Gastrocnemius medialis (tissue), 4 donors: ENCODE measurements at regions not wholly inside any gene's neighbourhood (a gene's known extent, or its start where the extent isn't known, plus 50 kb on each side); places are given as distances from the start of the nearest gene placed in this dataset.

ENCODE experiments used
- POLR2A ChIP-seq, 2 donors: fragments of 450-650 bp; IDR thresholded peaks; one replicate each; pipeline ENCODE4 v1.6.1; 2017; ENCODE audit warnings: antibody characterized with exemption in 2 of 2, mild to moderate bottlenecking in 2 of 2, moderate library complexity in 2 of 2
- TF ChIP-seq, protein P1 (sequence below), 5 experiments: fragments of 450-650 bp in 3 of 5; fragments of 200-600 bp in 2 of 5; sonication (generic) in 2 of 5; IDR thresholded peaks in 4 of 5; conservative IDR thresholded peaks in 1 of 5; 1 replicate in 4 of 5; 2 replicates in 1 of 5; pipeline ENCODE4 v1.5.1; 2016 to 2019; ENCODE audit warnings: antibody characterized with exemption in 5 of 5, mild to moderate bottlenecking in 3 of 5, moderate library complexity in 3 of 5

DNA sequence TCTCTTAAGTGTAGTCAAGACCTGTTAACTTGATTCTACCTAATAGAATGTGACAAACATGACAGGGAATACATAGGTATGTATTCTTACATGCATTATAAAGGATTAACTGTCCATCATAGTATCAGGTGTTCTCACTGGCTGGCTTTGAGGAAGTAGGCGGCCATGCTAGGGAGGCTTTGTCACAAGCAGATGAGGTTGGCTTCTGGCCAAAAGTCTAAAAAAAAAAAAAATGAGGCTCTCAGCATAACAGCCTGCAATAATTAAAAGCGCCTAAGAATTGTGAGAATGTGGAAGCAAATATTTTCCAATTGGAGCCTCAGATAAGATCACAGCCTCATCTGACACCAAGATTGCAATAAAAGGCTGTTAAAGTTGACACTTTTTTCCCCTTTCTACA lies 1256.8 kb upstream of the SORCS1 start:
- TF ChIP-seq, protein P1, sequence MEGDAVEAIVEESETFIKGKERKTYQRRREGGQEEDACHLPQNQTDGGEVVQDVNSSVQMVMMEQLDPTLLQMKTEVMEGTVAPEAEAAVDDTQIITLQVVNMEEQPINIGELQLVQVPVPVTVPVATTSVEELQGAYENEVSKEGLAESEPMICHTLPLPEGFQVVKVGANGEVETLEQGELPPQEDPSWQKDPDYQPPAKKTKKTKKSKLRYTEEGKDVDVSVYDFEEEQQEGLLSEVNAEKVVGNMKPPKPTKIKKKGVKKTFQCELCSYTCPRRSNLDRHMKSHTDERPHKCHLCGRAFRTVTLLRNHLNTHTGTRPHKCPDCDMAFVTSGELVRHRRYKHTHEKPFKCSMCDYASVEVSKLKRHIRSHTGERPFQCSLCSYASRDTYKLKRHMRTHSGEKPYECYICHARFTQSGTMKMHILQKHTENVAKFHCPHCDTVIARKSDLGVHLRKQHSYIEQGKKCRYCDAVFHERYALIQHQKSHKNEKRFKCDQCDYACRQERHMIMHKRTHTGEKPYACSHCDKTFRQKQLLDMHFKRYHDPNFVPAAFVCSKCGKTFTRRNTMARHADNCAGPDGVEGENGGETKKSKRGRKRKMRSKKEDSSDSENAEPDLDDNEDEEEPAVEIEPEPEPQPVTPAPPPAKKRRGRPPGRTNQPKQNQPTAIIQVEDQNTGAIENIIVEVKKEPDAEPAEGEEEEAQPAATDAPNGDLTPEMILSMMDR (IDR thresholded peaks at IDR 0.05 in 4 of 5, conservative IDR thresholded peaks at IDR 0.05 in 1 of 5), result no peak
- no peak for TF ChIP-seq POLR2A (IDR thresholded peaks at IDR 0.05)
